HCT116 (cell line): ENCODE measurements at regions not wholly inside any gene's neighbourhood (a gene's known extent, or its start where the extent isn't known, plus 50 kb on each side); places are given as distances from the start of the nearest gene placed in this dataset.

Experiments
- ATAC-seq: fragments of 200-7000 bp; cut with Tn5 transposase; 2 replicates; pipeline ENCODE4 v1.9.1; 2020; ENCODE audit warnings: mild to moderate bottlenecking, moderate library complexity
- BruUV-seq: library from RNA; stranded (reverse); fragments of 400-500 nt; replicated peaks from 2 replicates; lab custom pipeline; 2021; lab: Mats Ljungman, UMichigan
- CTCF ChIA-PET: fragments of 300-600 bp; sonication (Branson Sonifier 250); formaldehyde crosslinking; loops from one replicate; lab custom pipeline; 2021; ENCODE audit warnings: antibody characterized with exemption; lab: Charles Lee
- POLR2A ChIA-PET: fragments of 300-600, 350-600 bp; sonication (Branson Sonifier 250); formaldehyde crosslinking; loops from one replicate; lab custom pipeline; 2021; ENCODE audit warnings: antibody characterized with exemption; lab: Charles Lee
- RAD21 ChIA-PET, 2 experiments: fragments of 300-600 bp; sonication (Branson Sonifier 250); formaldehyde crosslinking; loops; one replicate each; lab custom pipeline; 2023; ENCODE audit warnings: low total read pairs in 2 of 2; ENCODE audit not compliant: uncharacterized antibody in 2 of 2, unreplicated experiment in 2 of 2, low non-redundant PET in 1 of 2; lab: Charles Lee
- DNase-seq: peaks from one replicate; pipeline ENCODE4 v3.0.0-alpha.2; 2010; ENCODE audit warnings: low read depth, low spot score
- H2AFZ ChIP-seq: fragments of 200-600 bp; shearing (Covaris generic), sonication (generic); 2 replicates; pipeline ENCODE4 v1.6.1; 2017; ENCODE audit warnings: low read depth, mixed run types, mixed read lengths, antibody characterized with exemption, low read length; ENCODE audit not compliant: poor library complexity, severe bottlenecking
- H3K27ac ChIP-seq: 2 replicates; pipeline ENCODE4 v1.5.1; 2012; ENCODE audit warnings: low read depth, low read length
- H3K27me3 ChIP-seq: fragments of 200-600 bp; sonication (generic); 2 replicates; pipeline ENCODE4 v1.6.1; 2016; ENCODE audit warnings: mixed run types, low read length, mixed read lengths; ENCODE audit not compliant: insufficient read depth
- H3K36me3 ChIP-seq, 2 experiments: fragments of 200-500 bp in 1 of 2; fragments of 200-600 bp in 1 of 2; sonication (Bioruptor generic) in 1 of 2; sonication (generic) in 1 of 2; 2 replicates each; pipeline versions ENCODE4 v1.5.1 to v1.6.1; 2014 to 2016; ENCODE audit warnings: low read length in 2 of 2, inconsistent platforms in 1 of 2, mixed read lengths in 1 of 2, mixed run types in 1 of 2; ENCODE audit not compliant: insufficient read depth in 2 of 2, control insufficient read depth in 1 of 2
- H3K4me1 ChIP-seq, 2 experiments: fragments of 200-600 bp in 1 of 2; sonication (generic) in 1 of 2; 2 replicates each; pipeline versions ENCODE4 v1.5.1 to v1.6.1; 2012 to 2017; ENCODE audit warnings: low read length in 2 of 2, inconsistent platforms in 1 of 2, mild to moderate bottlenecking in 1 of 2, mixed read lengths in 1 of 2, mixed run types in 1 of 2, moderate library complexity in 1 of 2; ENCODE audit not compliant: insufficient read depth in 2 of 2, control insufficient read depth in 1 of 2
- H3K4me2 ChIP-seq: fragments of 200-600 bp; sonication (generic); 2 replicates; pipeline ENCODE4 v1.6.1; 2017; ENCODE audit warnings: mixed run types, low read length, mixed read lengths
- H3K4me3 ChIP-seq, 2 experiments: fragments of 200-600 bp in 1 of 2; sonication (generic) in 1 of 2; replicated peaks in 1 of 2; 2 replicates each; pipeline ENCODE4 v1.5.1; 2011 to 2016; ENCODE audit warnings: low read length in 2 of 2, control low read depth in 1 of 2, low read depth in 1 of 2, mild to moderate bottlenecking in 1 of 2, mixed read lengths in 1 of 2, mixed run types in 1 of 2
- H3K79me2 ChIP-seq: fragments of 200-600 bp; sonication (generic); 2 replicates; pipeline ENCODE4 v1.6.1; 2017; ENCODE audit warnings: mild to moderate bottlenecking, mixed run types, low read length, moderate library complexity, mixed read lengths; ENCODE audit not compliant: insufficient read depth
- H3K9ac ChIP-seq: fragments of 200-600 bp; sonication (generic); 2 replicates; pipeline ENCODE4 v1.6.1; 2016; ENCODE audit warnings: low read length, mixed read lengths
- H3K9me2 ChIP-seq: fragments of 200-600 bp; sonication (generic), shearing (Covaris generic); 2 replicates; pipeline ENCODE4 v1.6.1; 2017; ENCODE audit warnings: mixed run types, mild to moderate bottlenecking, moderate library complexity; ENCODE audit not compliant: insufficient read depth
- H3K9me3 ChIP-seq, 2 experiments: fragments of 200-500 bp in 1 of 2; fragments of 200-600 bp in 1 of 2; sonication (Bioruptor generic) in 1 of 2; sonication (generic) in 1 of 2; 2 replicates each; pipeline ENCODE4 v1.6.1; 2014 to 2017; ENCODE audit warnings: low read length in 2 of 2, mixed read lengths in 2 of 2, inconsistent platforms in 1 of 2, low read depth in 1 of 2, mild to moderate bottlenecking in 1 of 2, mixed run types in 1 of 2, moderate library complexity in 1 of 2; ENCODE audit not compliant: control insufficient read depth in 1 of 2, insufficient read depth in 1 of 2
- H4K20me1 ChIP-seq: fragments of 200-600 bp; sonication (generic), shearing (Covaris generic); 2 replicates; pipeline ENCODE4 v1.6.1; 2017; ENCODE audit warnings: mixed run types, mild to moderate bottlenecking, moderate library complexity; ENCODE audit not compliant: insufficient read depth
- ELF1 ChIP-seq: IDR thresholded peaks from 2 replicates; pipeline ENCODE4 v1.6.1; 2012; ENCODE audit warnings: low read depth, borderline replicate concordance
- JUND ChIP-seq: IDR thresholded peaks from 2 replicates; pipeline ENCODE4 v1.6.1; 2012
- POLR2A ChIP-seq: IDR thresholded peaks from 2 replicates; pipeline ENCODE4 v1.7.0; 2011; ENCODE audit warnings: borderline replicate concordance; ENCODE audit not compliant: insufficient read depth, insufficient read length; ENCODE audit errors: extremely low read depth
- POLR2AphosphoS5 ChIP-seq: IDR thresholded peaks from 2 replicates; pipeline ENCODE4 v1.6.1; 2011; ENCODE audit warnings: mild to moderate bottlenecking, low read depth, low read length, moderate library complexity
- SIN3A ChIP-seq: IDR thresholded peaks from 2 replicates; pipeline ENCODE4 v1.6.1; 2012; ENCODE audit warnings: low read depth
- SRF ChIP-seq: IDR thresholded peaks from 2 replicates; pipeline ENCODE4 v1.6.1; 2012; ENCODE audit warnings: low read depth
- YY1 ChIP-seq: IDR thresholded peaks from 2 replicates; pipeline ENCODE4 v1.6.1; 2011; ENCODE audit warnings: low read length, low read depth, moderate library complexity, mild to moderate bottlenecking; ENCODE audit not compliant: insufficient replicate concordance; ENCODE audit errors: extremely low read depth
- ZNF274 ChIP-seq: fragments of 200-500 bp; sonication (Bioruptor generic); IDR thresholded peaks from 2 replicates; pipeline ENCODE4 v1.6.1; 2014; ENCODE audit warnings: mild to moderate bottlenecking, low read depth, low read length, inconsistent platforms
- intact Hi-C: fragments of 100-400 bp; cut with micrococcal nuclease; formaldehyde crosslinking; loops from 2 replicates; pipeline ENCODE4 v1.10.0; 2022
- TF ChIP-seq, protein P1 (sequence below): IDR thresholded peaks from 2 replicates; pipeline ENCODE4 v1.6.1; 2011; ENCODE audit warnings: mild to moderate bottlenecking, low read length, moderate library complexity; ENCODE audit not compliant: insufficient replicate concordance; ENCODE audit errors: extremely low read depth
- TF ChIP-seq, protein P2 (sequence below): IDR thresholded peaks from 2 replicates; pipeline ENCODE4 v1.6.1; 2012

DNA sequence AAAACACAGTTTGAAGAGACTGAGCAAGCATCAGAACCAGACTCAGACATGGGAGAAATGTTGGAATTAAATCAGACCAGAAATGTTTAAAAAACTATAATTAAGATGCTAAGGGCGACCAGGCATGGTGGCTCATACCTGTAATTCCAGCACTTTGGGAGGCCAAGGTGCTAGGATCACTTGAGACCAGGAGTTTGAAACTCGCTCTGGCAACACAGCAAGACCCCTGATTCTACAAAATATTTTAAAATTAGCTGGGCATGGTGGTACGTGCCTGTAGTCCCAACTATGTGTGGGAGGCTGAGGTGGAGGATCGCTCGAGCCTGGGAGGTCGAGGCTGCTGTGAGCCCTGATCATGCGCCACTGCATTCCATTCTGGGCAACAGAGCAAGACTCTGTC, 160.3 kb downstream of the COPRS start:
- H2AFZ ChIP-seq: no peak overlapping the region
- no peak overlapping the region for H3K4me2 ChIP-seq
- no peak for DNase-seq
- TF ChIP-seq SRF (no peak), POLR2AphosphoS5 (no peak), SIN3A (no peak), POLR2A (no peak), ZNF274 (no peak), JUND (no peak), ELF1 (no peak), YY1 (no peak)
- TF ChIP-seq, protein P1, sequence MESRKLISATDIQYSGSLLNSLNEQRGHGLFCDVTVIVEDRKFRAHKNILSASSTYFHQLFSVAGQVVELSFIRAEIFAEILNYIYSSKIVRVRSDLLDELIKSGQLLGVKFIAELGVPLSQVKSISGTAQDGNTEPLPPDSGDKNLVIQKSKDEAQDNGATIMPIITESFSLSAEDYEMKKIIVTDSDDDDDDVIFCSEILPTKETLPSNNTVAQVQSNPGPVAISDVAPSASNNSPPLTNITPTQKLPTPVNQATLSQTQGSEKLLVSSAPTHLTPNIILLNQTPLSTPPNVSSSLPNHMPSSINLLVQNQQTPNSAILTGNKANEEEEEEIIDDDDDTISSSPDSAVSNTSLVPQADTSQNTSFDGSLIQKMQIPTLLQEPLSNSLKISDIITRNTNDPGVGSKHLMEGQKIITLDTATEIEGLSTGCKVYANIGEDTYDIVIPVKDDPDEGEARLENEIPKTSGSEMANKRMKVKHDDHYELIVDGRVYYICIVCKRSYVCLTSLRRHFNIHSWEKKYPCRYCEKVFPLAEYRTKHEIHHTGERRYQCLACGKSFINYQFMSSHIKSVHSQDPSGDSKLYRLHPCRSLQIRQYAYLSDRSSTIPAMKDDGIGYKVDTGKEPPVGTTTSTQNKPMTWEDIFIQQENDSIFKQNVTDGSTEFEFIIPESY: no peak
- TF ChIP-seq, protein P2, sequence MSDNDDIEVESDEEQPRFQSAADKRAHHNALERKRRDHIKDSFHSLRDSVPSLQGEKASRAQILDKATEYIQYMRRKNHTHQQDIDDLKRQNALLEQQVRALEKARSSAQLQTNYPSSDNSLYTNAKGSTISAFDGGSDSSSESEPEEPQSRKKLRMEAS: no peak
- no peaks in the 10 kb centered on the region for H4K20me1 ChIP-seq
- no peak overlapping the region for H3K4me3 ChIP-seq
- intact Hi-C loops: no loop called here
- no peaks in the 10 kb centered on the region for H3K79me2 ChIP-seq
- RAD21 ChIA-PET: no interaction called here
- CTCF ChIA-PET: no interaction called here
- no peaks in the 10 kb centered on the region for H3K9me3 ChIP-seq
- H3K9me2 ChIP-seq: no peaks in the 10 kb centered on the region
- no peaks in the 10 kb centered on the region for H3K36me3 ChIP-seq
- no peak for ATAC-seq
- H3K4me1 ChIP-seq: peaks cover 0 to 4% of the 10 kb centered on the region in 2 experiments; a peak in 1 of 4 replicates
- no peaks in the 10 kb centered on the region for H3K27me3 ChIP-seq
- no peak overlapping the region for H3K9ac ChIP-seq
- POLR2A ChIA-PET: interaction anchor here (0.7 kb wide), 1 partner anchor 57 kb away, joined by 3 read pairs; no protein-coding TSS in a partner anchor
- no peak overlapping the region for H3K27ac ChIP-seq
- BruUV-seq: no TSS peak
